VCaP (cell line): ENCODE measurements at regions not wholly inside any gene's neighbourhood (a gene's known extent, or its start where the extent isn't known, plus 50 kb on each side); places are given as distances from the start of the nearest gene placed in this dataset.

Experiments
- H3K27ac ChIP-seq: fragments of 450-650 bp; 2 replicates; pipeline ENCODE4 v1.5.1; 2017
- TF ChIP-seq, protein P1 (sequence below): fragments of 450-650 bp; conservative IDR thresholded peaks from 2 replicates; pipeline ENCODE4 v1.5.1; 2017; ENCODE audit warnings: mild to moderate bottlenecking, moderate library complexity

DNA sequence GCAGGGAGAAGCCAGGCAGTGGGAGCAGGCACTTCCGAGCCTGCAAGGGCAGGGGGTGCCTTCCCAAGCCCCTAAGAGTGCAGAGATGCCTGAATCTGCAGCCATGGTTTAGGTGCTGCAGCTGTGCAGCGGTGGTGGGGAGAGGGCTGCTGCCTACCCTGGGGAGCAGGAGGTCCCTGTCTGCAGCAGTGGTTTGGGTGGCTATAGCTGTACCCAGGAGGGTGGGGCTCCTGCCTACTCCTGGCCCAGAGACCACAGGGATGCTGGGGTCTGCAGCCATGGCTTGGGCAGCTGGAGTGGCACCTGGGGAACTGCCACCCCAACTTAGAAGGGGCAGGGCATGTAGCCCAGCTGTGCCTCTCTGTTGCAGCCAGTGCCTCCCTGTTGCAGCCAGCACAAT, 488.1 kb upstream of the THBS1 start:
- H3K27ac ChIP-seq, result no peak overlapping the region
- TF ChIP-seq, protein P1, sequence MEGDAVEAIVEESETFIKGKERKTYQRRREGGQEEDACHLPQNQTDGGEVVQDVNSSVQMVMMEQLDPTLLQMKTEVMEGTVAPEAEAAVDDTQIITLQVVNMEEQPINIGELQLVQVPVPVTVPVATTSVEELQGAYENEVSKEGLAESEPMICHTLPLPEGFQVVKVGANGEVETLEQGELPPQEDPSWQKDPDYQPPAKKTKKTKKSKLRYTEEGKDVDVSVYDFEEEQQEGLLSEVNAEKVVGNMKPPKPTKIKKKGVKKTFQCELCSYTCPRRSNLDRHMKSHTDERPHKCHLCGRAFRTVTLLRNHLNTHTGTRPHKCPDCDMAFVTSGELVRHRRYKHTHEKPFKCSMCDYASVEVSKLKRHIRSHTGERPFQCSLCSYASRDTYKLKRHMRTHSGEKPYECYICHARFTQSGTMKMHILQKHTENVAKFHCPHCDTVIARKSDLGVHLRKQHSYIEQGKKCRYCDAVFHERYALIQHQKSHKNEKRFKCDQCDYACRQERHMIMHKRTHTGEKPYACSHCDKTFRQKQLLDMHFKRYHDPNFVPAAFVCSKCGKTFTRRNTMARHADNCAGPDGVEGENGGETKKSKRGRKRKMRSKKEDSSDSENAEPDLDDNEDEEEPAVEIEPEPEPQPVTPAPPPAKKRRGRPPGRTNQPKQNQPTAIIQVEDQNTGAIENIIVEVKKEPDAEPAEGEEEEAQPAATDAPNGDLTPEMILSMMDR, result no peak

DNA sequence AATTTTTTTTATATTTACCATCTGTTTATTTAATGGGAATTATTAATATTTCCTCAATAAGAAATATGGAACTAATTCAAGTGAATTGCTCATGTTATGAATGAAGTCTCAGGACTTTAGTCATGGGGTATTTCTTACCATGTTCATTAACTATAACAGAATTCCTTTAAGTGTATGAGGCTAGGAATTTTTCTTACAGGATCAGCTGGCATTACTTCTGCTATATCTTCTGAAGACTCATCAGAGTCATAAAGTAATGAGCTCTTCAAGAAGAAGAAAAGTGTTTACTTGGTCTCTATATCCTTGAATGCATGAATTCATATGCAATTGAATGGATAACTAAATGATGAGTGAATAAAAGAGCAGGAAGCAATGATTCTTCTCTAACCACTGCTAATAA, 486.8 kb upstream of the THBS1 start:
- TF ChIP-seq, protein P1, result no peak
- no peak overlapping the region for H3K27ac ChIP-seq

DNA sequence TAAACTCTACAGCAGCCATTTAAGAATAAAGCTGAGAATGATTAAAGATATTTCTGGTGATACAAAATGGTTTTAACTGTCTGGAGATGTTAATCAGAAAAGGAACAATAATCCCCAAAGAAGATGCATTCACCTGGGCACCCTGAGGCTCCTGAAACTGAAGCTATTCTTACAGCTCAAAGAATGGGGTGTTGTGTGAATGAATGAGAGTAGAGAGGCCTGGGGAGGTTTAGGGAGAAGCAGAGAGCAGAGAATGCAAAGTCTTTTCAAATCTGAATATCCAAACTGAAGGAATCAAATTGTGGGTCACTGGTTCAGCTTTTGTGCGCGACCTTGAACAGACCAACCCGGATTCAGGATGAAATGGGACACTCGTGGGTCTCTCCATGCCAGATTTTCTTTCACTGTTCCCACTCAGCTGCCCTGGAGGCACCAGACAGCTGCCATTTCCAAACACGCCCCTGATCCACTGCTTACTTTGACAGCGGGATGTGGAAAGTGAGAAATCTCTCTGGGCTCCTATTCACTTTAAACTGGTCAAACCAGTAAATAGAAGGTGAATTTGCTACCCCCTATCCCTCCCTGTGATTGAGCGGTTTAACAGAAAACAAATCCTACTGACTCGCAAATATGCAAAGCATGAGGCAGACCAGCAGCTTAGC, 485.5 kb upstream of the THBS1 start:
- TF ChIP-seq, protein P1, result no peak
- H3K27ac ChIP-seq, result no peak overlapping the region

DNA sequence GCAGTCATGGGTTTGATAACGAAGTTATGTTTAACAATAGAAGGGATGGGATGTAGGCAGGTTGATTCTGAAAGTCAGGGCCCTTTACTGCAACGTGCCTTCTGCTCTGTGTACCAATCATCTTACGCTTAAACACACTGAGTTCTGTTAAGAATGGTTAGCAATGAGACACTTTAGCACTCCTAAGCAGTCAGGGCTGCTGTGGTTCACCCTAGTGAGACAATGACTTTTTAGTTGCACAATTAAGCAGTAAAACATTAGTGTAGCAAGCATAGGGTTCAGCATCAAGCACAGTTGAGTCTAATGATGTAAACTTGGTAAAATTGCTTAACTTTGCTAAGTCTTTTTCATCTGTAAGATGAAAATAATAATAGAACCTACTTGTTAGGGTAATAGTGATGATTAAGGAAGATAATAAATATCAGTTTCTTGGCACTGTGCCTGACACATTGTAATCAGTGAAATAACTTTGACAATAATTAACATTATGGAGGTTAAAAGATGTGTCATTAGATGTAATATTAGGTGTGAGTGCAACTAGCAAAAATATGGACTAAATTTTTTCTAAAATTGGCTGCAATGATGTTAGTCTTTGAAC, 484.2 kb upstream of the THBS1 start:
- H3K27ac ChIP-seq, result no peak overlapping the region
- TF ChIP-seq, protein P1, result no peak

DNA sequence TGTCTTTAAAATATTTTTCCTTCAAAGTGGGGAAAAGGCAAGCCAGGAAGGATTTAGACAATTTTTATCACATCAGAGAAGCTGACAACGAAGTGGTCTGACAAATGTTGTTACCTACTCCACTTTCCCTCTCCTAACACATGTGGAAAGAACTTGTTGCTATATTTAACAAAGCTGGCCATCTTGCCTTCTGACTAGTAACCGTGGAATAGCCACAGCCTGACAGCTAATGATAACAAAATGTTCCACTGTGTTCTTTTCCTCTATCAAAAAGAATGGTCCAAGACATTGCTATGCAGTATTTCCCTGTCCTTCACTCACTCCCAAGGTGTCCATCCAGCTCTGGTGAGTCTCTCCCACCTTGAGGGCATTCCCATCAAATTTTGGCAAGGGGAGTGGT, 481.4 kb upstream of the THBS1 start:
- no peak overlapping the region for H3K27ac ChIP-seq
- TF ChIP-seq, protein P1, result no peak

DNA sequence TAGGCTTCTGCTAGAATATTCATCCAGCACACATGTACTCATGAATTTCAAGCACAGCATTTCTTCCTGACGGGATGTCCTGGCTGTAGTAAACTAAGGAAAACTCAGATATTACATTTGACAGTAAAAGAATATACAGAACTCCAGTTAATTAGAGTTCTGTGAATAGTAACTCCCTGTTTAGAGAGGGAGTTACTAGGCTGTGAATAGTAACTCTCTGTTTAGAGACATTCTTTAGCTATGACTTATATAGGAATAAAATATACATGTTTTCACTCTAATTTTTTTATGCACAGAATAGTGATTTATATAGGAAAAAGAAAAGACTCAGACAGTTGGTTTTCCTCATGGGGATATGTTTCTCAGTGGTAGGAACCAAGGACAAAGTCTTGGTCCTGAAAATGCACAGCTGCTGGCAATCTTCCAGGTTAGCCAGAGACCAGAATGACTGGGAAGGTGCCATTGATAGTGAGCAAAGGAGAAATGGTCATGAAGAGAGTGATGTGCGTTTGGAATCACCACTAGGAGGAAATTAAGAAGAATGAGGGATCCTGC, 480.7 kb upstream of the THBS1 start:
- TF ChIP-seq, protein P1, result no peak
- no peak overlapping the region for H3K27ac ChIP-seq

DNA sequence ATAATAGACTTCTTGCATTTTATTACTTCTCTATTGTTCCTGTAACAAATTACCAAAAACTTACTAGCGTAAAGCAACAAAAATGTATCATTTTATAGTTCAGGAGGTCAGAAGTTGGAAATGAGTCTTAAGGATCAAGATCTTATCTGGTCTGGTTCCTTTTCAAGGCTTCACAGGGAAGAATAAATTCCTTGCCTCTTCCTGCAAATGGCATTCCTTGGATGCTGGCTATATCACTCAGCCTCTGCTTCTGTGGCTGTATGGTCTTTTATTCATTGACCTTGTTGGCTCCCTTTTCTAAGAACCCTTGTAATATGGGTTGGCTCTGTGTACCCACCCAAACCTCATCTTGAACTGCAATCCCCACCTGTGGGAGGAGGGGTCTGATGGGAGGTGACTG, 478.4 kb upstream of the THBS1 start:
- TF ChIP-seq, protein P1, result no peak
- no peak overlapping the region for H3K27ac ChIP-seq
